Activated CD4-positive, alpha-beta memory T cell treated with anti-CD3 and anti-CD28 coated beads for 36 hours (primary cell): ENCODE measurements at regions not wholly inside any gene's neighbourhood (a gene's known extent, or its start where the extent isn't known, plus 50 kb on each side); places are given as distances from the start of the nearest gene placed in this dataset.

Experiments
- CTCF ChIA-PET: fragments of 350-600 bp; sonication (Branson Sonifier 250); formaldehyde crosslinking; loops from one replicate; lab custom pipeline; 2021; ENCODE audit warnings: antibody characterized with exemption, inconsistent platforms; lab: Charles Lee
- POLR2A ChIA-PET: fragments of 350-600 bp; sonication (Branson Sonifier 250); formaldehyde crosslinking; loops from one replicate; lab custom pipeline; 2021; ENCODE audit warnings: antibody characterized with exemption; lab: Charles Lee
- DNase-seq: peaks from one replicate; pipeline ENCODE4 v3.0.0-alpha.2; 2020
- H3K27ac Mint-ChIP-seq: one replicate; pipeline ENCODE4 v1.8.0; 2021; ENCODE audit warnings: mixed read lengths
- H3K27me3 Mint-ChIP-seq: one replicate; pipeline ENCODE4 v1.8.0; 2021; ENCODE audit warnings: mixed read lengths
- H3K36me3 Mint-ChIP-seq: one replicate; pipeline ENCODE4 v1.8.0; 2021; ENCODE audit warnings: mixed read lengths
- H3K4me1 Mint-ChIP-seq: one replicate; pipeline ENCODE4 v1.8.0; 2021; ENCODE audit warnings: low read depth, mixed read lengths
- H3K4me3 Mint-ChIP-seq: one replicate; pipeline ENCODE4 v1.8.0; 2021; ENCODE audit warnings: mild to moderate bottlenecking, mixed read lengths
- H3K9me3 Mint-ChIP-seq: one replicate; pipeline ENCODE4 v1.8.0; 2021; ENCODE audit warnings: mixed read lengths
- intact Hi-C: fragments of 100-400 bp; cut with micrococcal nuclease; formaldehyde crosslinking; loops from one replicate; pipeline ENCODE4 v1.15.1; 2023

GRCh38 chr12:59839514-59839913 lies 243.7 kb downstream of the SLC16A7 start:
- POLR2A ChIA-PET: no interaction called here
- no peaks in the 10 kb centered on the region for H3K4me1 Mint-ChIP-seq
- peaks cover 12% of the 10 kb centered on the region for H3K27me3 Mint-ChIP-seq
- H3K36me3 Mint-ChIP-seq: no peaks in the 10 kb centered on the region
- DNase-seq: no peak
- no peak overlapping the region for H3K27ac Mint-ChIP-seq
- H3K4me3 Mint-ChIP-seq: no peak overlapping the region
- no peaks in the 10 kb centered on the region for H3K9me3 Mint-ChIP-seq
- intact Hi-C loops: loop anchor here (10.0 kb wide), 1 partner anchor 405 kb away; no protein-coding TSS in a partner anchor
- CTCF ChIA-PET: no interaction called here

DNA sequence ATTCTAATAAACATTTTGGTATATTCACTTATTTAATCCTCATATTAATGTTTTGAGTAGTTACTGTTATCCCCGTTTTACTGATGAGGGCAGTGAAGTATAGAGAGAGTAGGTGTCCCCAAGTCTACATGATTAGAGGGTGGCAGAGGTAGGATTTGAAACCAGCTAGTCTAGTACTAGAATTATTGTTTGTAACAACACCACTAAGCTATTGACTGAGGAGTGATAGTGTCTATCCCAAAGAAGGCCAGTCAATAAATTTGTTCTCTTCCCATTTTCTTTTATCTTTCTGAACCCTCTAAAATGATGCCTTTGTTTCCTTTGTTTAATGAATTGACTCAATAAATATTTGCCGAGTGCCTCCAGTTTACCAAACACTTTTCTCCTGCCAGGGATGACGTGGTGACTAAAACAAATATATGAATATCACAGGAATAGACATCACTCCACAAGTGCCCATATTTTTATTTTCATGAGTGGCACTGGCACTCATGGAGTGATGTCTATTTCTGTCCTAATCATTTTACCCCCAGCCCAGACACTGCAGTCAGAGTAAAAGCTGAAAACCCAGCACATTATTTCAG lies 247.5 kb downstream of the SLC16A7 start:
- Mint-ChIP-seq H3K27me3 (peaks cover 12% of the 10 kb centered on the region), H3K4me3 (no peak overlapping the region), H3K27ac (no peak overlapping the region), H3K4me1 (no peaks in the 10 kb centered on the region), H3K9me3 (no peaks in the 10 kb centered on the region), H3K36me3 (no peaks in the 10 kb centered on the region)
- ChIA-PET CTCF (interaction anchor here (0.6 to 2.7 kb wide), 4 partner anchors 8 to 438 kb away, joined by 3 to 16 read pairs (median 3); no protein-coding TSS in a partner anchor), POLR2A (no interaction called here)
- intact Hi-C loops: no loop called here
- DNase-seq: no peak

- H3K9me3 Mint-ChIP-seq: no peaks in the 10 kb centered on the region
- peaks cover 12% of the 10 kb centered on the region for H3K27me3 Mint-ChIP-seq
- H3K4me3 Mint-ChIP-seq: no peak overlapping the region
- no peaks in the 10 kb centered on the region for H3K4me1 Mint-ChIP-seq
- POLR2A ChIA-PET: no interaction called here
- DNase-seq: no peak
- H3K36me3 Mint-ChIP-seq: no peaks in the 10 kb centered on the region
- H3K27ac Mint-ChIP-seq: no peak overlapping the region
- CTCF ChIA-PET: interaction anchor here (2.7 kb wide), 1 partner anchor 10 kb away, joined by 16 read pairs; no protein-coding TSS in a partner anchor
- intact Hi-C loops: no loop called here
Measured at GRCh38 chr12:59844750-59845149, 248.9 kb downstream of the SLC16A7 start.

- no peaks in the 10 kb centered on the region for H3K9me3 Mint-ChIP-seq
Measured at GRCh38 chr12:59845293-59845692, 249.5 kb downstream of the SLC16A7 start.

DNA sequence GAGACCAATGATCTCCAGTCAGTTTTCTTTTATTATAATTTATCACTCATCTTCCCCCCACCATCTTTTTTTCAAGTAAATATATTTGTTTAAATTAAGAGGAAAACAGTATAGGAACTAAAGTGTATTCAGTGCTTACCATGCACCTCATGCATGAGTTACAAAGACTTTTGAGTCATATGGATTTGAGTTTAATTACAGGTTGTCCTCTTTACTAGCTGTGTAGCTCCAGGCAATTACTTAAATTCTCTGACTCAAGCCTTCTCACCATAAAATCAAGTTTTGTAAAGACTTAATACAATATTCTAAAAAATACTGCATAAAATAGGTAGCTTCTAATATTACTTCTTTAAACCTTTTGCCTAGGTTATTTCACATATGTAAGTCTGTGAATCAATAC lies 251.3 kb downstream of the SLC16A7 start:
- intact Hi-C loops: no loop called here
- POLR2A ChIA-PET: no interaction called here

More at GRCh38 chr12:59845293-59845692, 249.5 kb downstream of the SLC16A7 start:
- POLR2A ChIA-PET: no interaction called here
- Mint-ChIP-seq H3K27ac (no peak overlapping the region), H3K4me3 (no peak overlapping the region), H3K36me3 (no peaks in the 10 kb centered on the region), H3K4me1 (no peaks in the 10 kb centered on the region), H3K27me3 (peaks cover 12% of the 10 kb centered on the region)
- DNase-seq: no peak
- CTCF ChIA-PET: interaction anchor here (2.7 kb wide), 1 partner anchor 10 kb away, joined by 16 read pairs; no protein-coding TSS in a partner anchor
- intact Hi-C loops: no loop called here

GRCh38 chr12:59850268-59850667 lies 254.4 kb downstream of the SLC16A7 start:
- Mint-ChIP-seq H3K9me3 (peaks cover 4% of the 10 kb centered on the region), H3K27ac (no peak overlapping the region), H3K4me1 (no peaks in the 10 kb centered on the region), H3K36me3 (no peaks in the 10 kb centered on the region), H3K27me3 (no peaks in the 10 kb centered on the region), H3K4me3 (no peak overlapping the region)
- ChIA-PET POLR2A (no interaction called here), CTCF (no interaction called here)
- DNase-seq: no peak
- intact Hi-C loops: no loop called here

More for the DNA sequence above, 251.3 kb downstream of the SLC16A7 start:
- H3K27me3 Mint-ChIP-seq: peaks cover 8% of the 10 kb centered on the region
- DNase-seq: no peak
- H3K4me3 Mint-ChIP-seq: no peak overlapping the region
- H3K9me3 Mint-ChIP-seq: no peaks in the 10 kb centered on the region
- H3K4me1 Mint-ChIP-seq: no peaks in the 10 kb centered on the region
- H3K27ac Mint-ChIP-seq: no peak overlapping the region
- H3K36me3 Mint-ChIP-seq: no peaks in the 10 kb centered on the region
- CTCF ChIA-PET: no interaction called here

- DNase-seq: no peak
- ChIA-PET POLR2A (no interaction called here), CTCF (interaction anchor here (0.6 kb wide), 1 partner anchor 230 kb away, joined by 3 read pairs; no protein-coding TSS in a partner anchor)
- Mint-ChIP-seq H3K4me1 (no peaks in the 10 kb centered on the region), H3K36me3 (no peaks in the 10 kb centered on the region), H3K27me3 (peaks cover 6% of the 10 kb centered on the region), H3K27ac (no peak overlapping the region), H3K9me3 (peaks cover 7% of the 10 kb centered on the region), H3K4me3 (no peak overlapping the region)
- intact Hi-C loops: no loop called here
Measured at GRCh38 chr12:59858508-59859170, 262.8 kb downstream of the SLC16A7 start.

- intact Hi-C loops: no loop called here
- Mint-ChIP-seq H3K9me3 (peaks cover 5% of the 10 kb centered on the region), H3K4me1 (no peaks in the 10 kb centered on the region), H3K27me3 (peaks cover 7% of the 10 kb centered on the region), H3K36me3 (no peaks in the 10 kb centered on the region), H3K4me3 (no peak overlapping the region), H3K27ac (no peak overlapping the region)
- POLR2A ChIA-PET: no interaction called here
- CTCF ChIA-PET: interaction anchor here (0.6 kb wide), 1 partner anchor 231 kb away, joined by 3 read pairs; no protein-coding TSS in a partner anchor
- DNase-seq: no peak
Measured at GRCh38 chr12:59859171-59859510, 263.3 kb downstream of the SLC16A7 start.

DNA sequence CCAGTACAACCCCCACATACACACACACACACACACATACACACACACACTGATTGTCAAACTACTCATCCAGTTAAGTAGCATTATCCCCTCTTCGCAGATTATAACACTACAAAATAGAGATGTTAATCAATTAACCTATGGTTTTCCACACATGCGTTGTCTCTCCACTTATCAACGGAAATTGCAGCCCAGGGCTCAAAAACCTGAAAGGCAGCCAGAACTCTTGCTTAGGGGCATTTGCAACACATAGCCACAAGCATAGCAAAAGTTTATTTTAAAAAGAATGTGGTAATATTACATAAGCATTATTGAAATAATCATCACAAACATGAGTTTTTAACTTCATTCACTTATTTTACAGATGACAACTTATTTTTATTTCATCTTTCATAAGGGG lies 265.8 kb downstream of the SLC16A7 start:
- Mint-ChIP-seq H3K4me3 (no peak overlapping the region), H3K27ac (no peak overlapping the region), H3K36me3 (no peaks in the 10 kb centered on the region), H3K4me1 (no peaks in the 10 kb centered on the region), H3K27me3 (peaks cover 7% of the 10 kb centered on the region), H3K9me3 (peaks cover 3% of the 10 kb centered on the region)
- no peak for DNase-seq
- intact Hi-C loops: no loop called here
- CTCF ChIA-PET: no interaction called here
- POLR2A ChIA-PET: no interaction called here

GRCh38 chr12:59867055-59867454 lies 271.2 kb downstream of the SLC16A7 start:
- peaks cover 7% of the 10 kb centered on the region for H3K27me3 Mint-ChIP-seq
- CTCF ChIA-PET: no interaction called here
- no peaks in the 10 kb centered on the region for H3K4me1 Mint-ChIP-seq

GRCh38 chr12:59867689-59868088 lies 271.9 kb downstream of the SLC16A7 start:
- DNase-seq: no peak
- peaks cover under 1% of the 10 kb centered on the region for H3K9me3 Mint-ChIP-seq
- peaks cover 3% of the 10 kb centered on the region for H3K27me3 Mint-ChIP-seq
- no peaks in the 10 kb centered on the region for H3K4me1 Mint-ChIP-seq
- no peak overlapping the region for H3K4me3 Mint-ChIP-seq
- H3K36me3 Mint-ChIP-seq: no peaks in the 10 kb centered on the region
- CTCF ChIA-PET: no interaction called here
- H3K27ac Mint-ChIP-seq: no peak overlapping the region
- intact Hi-C loops: no loop called here
- POLR2A ChIA-PET: no interaction called here

More at GRCh38 chr12:59867055-59867454, 271.2 kb downstream of the SLC16A7 start:
- intact Hi-C loops: no loop called here
- no peaks in the 10 kb centered on the region for H3K9me3 Mint-ChIP-seq
- DNase-seq: no peak
- no peaks in the 10 kb centered on the region for H3K36me3 Mint-ChIP-seq
- no peak overlapping the region for H3K4me3 Mint-ChIP-seq
- POLR2A ChIA-PET: no interaction called here
- no peak overlapping the region for H3K27ac Mint-ChIP-seq

- POLR2A ChIA-PET: no interaction called here
- no peak overlapping the region for H3K27ac Mint-ChIP-seq
- intact Hi-C loops: no loop called here
- H3K4me3 Mint-ChIP-seq: no peak overlapping the region
- H3K9me3 Mint-ChIP-seq: peaks cover 3% of the 10 kb centered on the region
- H3K36me3 Mint-ChIP-seq: no peaks in the 10 kb centered on the region
- H3K27me3 Mint-ChIP-seq: no peaks in the 10 kb centered on the region
- no peaks in the 10 kb centered on the region for H3K4me1 Mint-ChIP-seq
- DNase-seq: no peak
- CTCF ChIA-PET: no interaction called here
Measured at GRCh38 chr12:59871779-59872178, 275.9 kb downstream of the SLC16A7 start.

DNA sequence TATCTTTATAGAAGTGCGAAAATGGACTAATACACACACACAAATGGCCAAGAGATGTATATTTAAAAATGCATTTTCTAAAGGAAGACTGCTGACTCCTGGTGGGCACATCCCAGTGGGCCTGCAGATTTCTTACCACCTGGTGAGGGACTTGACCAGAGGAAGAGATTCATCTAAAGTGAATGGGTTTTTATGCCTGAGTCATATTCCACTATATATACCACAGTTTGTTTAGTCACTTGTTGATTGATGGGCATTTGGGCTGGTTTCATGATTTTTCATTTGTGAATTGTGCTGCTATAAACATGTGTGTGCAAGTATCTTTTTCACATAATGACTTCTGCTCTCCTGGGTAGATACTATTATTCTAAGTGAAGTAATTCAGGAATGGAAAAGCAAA lies 277.3 kb downstream of the SLC16A7 start:
- POLR2A ChIA-PET: no interaction called here
- Mint-ChIP-seq H3K27me3 (no peaks in the 10 kb centered on the region), H3K4me1 (no peaks in the 10 kb centered on the region), H3K36me3 (no peaks in the 10 kb centered on the region), H3K27ac (no peak overlapping the region), H3K4me3 (no peak overlapping the region), H3K9me3 (peaks cover 3% of the 10 kb centered on the region)
- CTCF ChIA-PET: no interaction called here
- intact Hi-C loops: no loop called here
- no peak for DNase-seq
